H9 (cell line): ENCODE measurements at regions not wholly inside any gene's neighbourhood (a gene's known extent, or its start where the extent isn't known, plus 50 kb on each side); places are given as distances from the start of the nearest gene placed in this dataset.

Source experiments
- DNase-seq: peaks from one replicate; pipeline ENCODE4 v3.0.0-alpha.2; 2017
- H2AFZ ChIP-seq: one replicate; pipeline ENCODE4 v1.6.1; 2013; ENCODE audit warnings: mild to moderate bottlenecking, low read length, control low read depth, moderate library complexity
- H2AK5ac ChIP-seq: 2 replicates; pipeline ENCODE4 v1.6.1; 2013; ENCODE audit warnings: low read length, control low read depth, mixed read lengths; ENCODE audit not compliant: insufficient read length
- H2BK120ac ChIP-seq: one replicate; pipeline ENCODE4 v1.6.1; 2013; ENCODE audit warnings: low read depth, mild to moderate bottlenecking, low read length, control low read depth, inconsistent platforms; ENCODE audit not compliant: poor library complexity, severe bottlenecking
- H2BK12ac ChIP-seq: 2 replicates; pipeline ENCODE4 v1.6.1; 2013; ENCODE audit warnings: low read length, control low read depth, mixed read lengths, low read depth; ENCODE audit not compliant: insufficient read length
- H2BK15ac ChIP-seq: 2 replicates; pipeline ENCODE4 v1.6.1; 2013; ENCODE audit warnings: low read depth, low read length, control low read depth
- H2BK20ac ChIP-seq: one replicate; pipeline ENCODE4 v1.6.1; 2013; ENCODE audit warnings: low read depth, mild to moderate bottlenecking, low read length, control low read depth, inconsistent platforms; ENCODE audit not compliant: poor library complexity, severe bottlenecking
- H2BK5ac ChIP-seq: 2 replicates; pipeline ENCODE4 v1.6.1; 2013; ENCODE audit warnings: low read length, control low read depth, mixed read lengths; ENCODE audit not compliant: insufficient read length
- H3K14ac ChIP-seq: 2 replicates; pipeline ENCODE4 v1.6.1; 2013; ENCODE audit warnings: low read length, control low read depth; ENCODE audit not compliant: insufficient read depth
- H3K18ac ChIP-seq: 2 replicates; pipeline ENCODE4 v1.6.1; 2013; ENCODE audit warnings: low read depth, mild to moderate bottlenecking, mixed read lengths, low read length, control low read depth; ENCODE audit not compliant: insufficient read length
- H3K23ac ChIP-seq: 2 replicates; pipeline ENCODE4 v1.6.1; 2013; ENCODE audit warnings: low read length, control low read depth, mixed read lengths, low read depth; ENCODE audit not compliant: insufficient read length
- H3K23me2 ChIP-seq: 2 replicates; pipeline ENCODE4 v1.6.1; 2013; ENCODE audit warnings: low read depth, mild to moderate bottlenecking, mixed read lengths, low read length, control low read depth; ENCODE audit not compliant: insufficient read length, poor library complexity, severe bottlenecking
- H3K27ac ChIP-seq: 2 replicates; pipeline ENCODE4 v1.5.1; 2013; ENCODE audit warnings: low read length, control low read depth, mixed read lengths, low read depth; ENCODE audit not compliant: insufficient read length
- H3K27me3 ChIP-seq: 2 replicates; pipeline ENCODE4 v1.6.1; 2013; ENCODE audit warnings: low read length, control low read depth, inconsistent platforms; ENCODE audit not compliant: insufficient read depth
- H3K4ac ChIP-seq: 2 replicates; pipeline ENCODE4 v1.6.1; 2013; ENCODE audit warnings: low read depth, mild to moderate bottlenecking, control low read depth, inconsistent platforms, low read length, moderate library complexity
- H3K4me1 ChIP-seq: 2 replicates; pipeline ENCODE4 v1.6.1; 2013; ENCODE audit warnings: low read length, control low read depth, inconsistent platforms; ENCODE audit not compliant: insufficient read depth
- H3K4me2 ChIP-seq: 2 replicates; pipeline ENCODE4 v1.6.1; 2013; ENCODE audit warnings: low read length, control low read depth, mixed read lengths; ENCODE audit not compliant: insufficient read length, insufficient read depth
- H3K56ac ChIP-seq: 2 replicates; pipeline ENCODE4 v1.6.1; 2013; ENCODE audit warnings: low read depth, mild to moderate bottlenecking, mixed read lengths, low read length, control low read depth; ENCODE audit not compliant: insufficient read length
- H3K79me1 ChIP-seq: 2 replicates; pipeline ENCODE4 v1.6.1; 2013; ENCODE audit warnings: low read depth, mild to moderate bottlenecking, moderate library complexity, low read length, control low read depth, inconsistent platforms; ENCODE audit not compliant: insufficient read depth, poor library complexity, severe bottlenecking
- H3K79me2 ChIP-seq: 2 replicates; pipeline ENCODE4 v1.6.1; 2013; ENCODE audit warnings: low read length, control low read depth, inconsistent platforms; ENCODE audit not compliant: insufficient read depth
- H3K9ac ChIP-seq: 2 replicates; pipeline ENCODE4 v1.6.1; 2013; ENCODE audit warnings: low read length, control low read depth, mixed read lengths; ENCODE audit not compliant: insufficient read length; ENCODE audit errors: extremely low read depth
- H3K9me3 ChIP-seq: one replicate; pipeline ENCODE4 v1.6.1; 2013; ENCODE audit warnings: low read depth, low read length, inconsistent platforms; ENCODE audit not compliant: control insufficient read depth
- H3T11ph ChIP-seq: one replicate; pipeline ENCODE4 v1.6.1; 2013; ENCODE audit warnings: mild to moderate bottlenecking, low read length, control low read depth, inconsistent platforms
- H4K20me1 ChIP-seq: one replicate; pipeline ENCODE4 v1.6.1; 2013; ENCODE audit not compliant: control insufficient read depth, insufficient read length, insufficient read depth
- H4K5ac ChIP-seq: 2 replicates; pipeline ENCODE4 v1.6.1; 2013; ENCODE audit warnings: low read depth, mild to moderate bottlenecking, mixed read lengths, low read length, control low read depth; ENCODE audit not compliant: insufficient read length
- H4K8ac ChIP-seq: replicated peaks from 2 replicates; pipeline ENCODE4 v1.6.1; 2013; ENCODE audit warnings: low read length, control low read depth, mixed read lengths, low read depth; ENCODE audit not compliant: insufficient read length
- H4K91ac ChIP-seq: 2 replicates; pipeline ENCODE4 v1.6.1; 2013; ENCODE audit warnings: low read depth, mild to moderate bottlenecking, moderate library complexity, mixed read lengths, low read length, control low read depth; ENCODE audit not compliant: insufficient read length
- H3K27ac Mint-ChIP-seq, 3 experiments: 2 replicates in 2 of 3; 3 replicates in 1 of 3; pipeline ENCODE4 v1.8.0; 2020 to 2021; ENCODE audit warnings: mixed read lengths in 3 of 3, mild to moderate bottlenecking in 1 of 3, moderate library complexity in 1 of 3
- H3K27me3 Mint-ChIP-seq: 2 replicates; pipeline ENCODE4 v1.8.0; 2021; ENCODE audit warnings: low read depth, mild to moderate bottlenecking, moderate library complexity, mixed read lengths
- H3K36me3 Mint-ChIP-seq, 3 experiments: 2 replicates in 2 of 3; 3 replicates in 1 of 3; pipeline ENCODE4 v1.8.0; 2020 to 2021; ENCODE audit warnings: low read depth in 3 of 3, mixed read lengths in 3 of 3; ENCODE audit not compliant: insufficient read depth in 1 of 3
- H3K4me1 Mint-ChIP-seq, 2 experiments: 2 replicates each; pipeline ENCODE4 v1.8.0; 2020; ENCODE audit warnings: mixed read lengths in 2 of 2
- H3K4me3 Mint-ChIP-seq, 2 experiments: 2 replicates in 1 of 2; 3 replicates in 1 of 2; pipeline ENCODE4 v1.8.0; 2020 to 2021; ENCODE audit warnings: mild to moderate bottlenecking in 2 of 2, mixed read lengths in 2 of 2, moderate library complexity in 1 of 2
- H3K9me3 Mint-ChIP-seq, 2 experiments: 2 replicates in 1 of 2; 3 replicates in 1 of 2; pipeline ENCODE4 v1.8.0; 2020; ENCODE audit warnings: mild to moderate bottlenecking in 2 of 2, mixed read lengths in 2 of 2, moderate library complexity in 1 of 2
- WGBS: extraction: QIAGEN DNeasy Blood & Tissue Kit; methylation state at CpG from one replicate; pipeline ENCODE4 v1.1.7; 2013; ENCODE audit warnings: missing lambda C conversion rate, low lambda C conversion rate, mixed read lengths; ENCODE audit not compliant: insufficient read length; ENCODE audit errors: extremely low coverage; 5-methylcytosine and 5-hydroxymethylcytosine counted together
- TF ChIP-seq, protein P1 (sequence below): fragments of 200-600 bp; sonication (generic); conservative IDR thresholded peaks from 3 replicates; pipeline ENCODE4 v1.8.0; 2021; ENCODE audit warnings: antibody characterized with exemption, mild to moderate bottlenecking

DNA sequence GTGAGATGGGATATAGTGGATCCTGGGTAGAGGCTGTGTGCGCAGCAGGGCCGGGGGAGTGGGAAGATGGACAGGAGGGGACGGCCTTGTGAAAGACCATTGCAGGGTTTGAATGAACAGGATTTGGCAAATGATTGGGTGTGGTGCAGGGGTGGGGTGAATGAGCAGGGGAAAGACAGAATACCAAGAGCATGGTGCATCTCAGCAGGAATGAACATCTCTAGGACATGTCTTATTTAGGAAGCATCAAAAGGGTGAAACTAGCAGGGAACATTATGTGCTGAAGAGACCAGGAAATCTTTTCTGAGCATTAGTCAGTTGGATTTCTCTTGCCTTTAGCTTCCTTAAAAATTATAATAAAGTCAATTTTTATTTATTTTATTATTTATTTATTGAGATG lies 60.6 kb upstream of the SLC2A1 start:
- no peak overlapping the region for H3K4me3 Mint-ChIP-seq
- H3K27me3 Mint-ChIP-seq = peaks cover 7% of the 10 kb centered on the region
- Histone ChIP-seq H2AFZ (no peak overlapping the region), H3K4me1 (no peaks in the 10 kb centered on the region), H3K23me2 (no peaks in the 10 kb centered on the region), H3K9me3 (no peaks in the 10 kb centered on the region), H4K5ac (no peak overlapping the region), H3K4ac (no peak overlapping the region), H3K27me3 (no peaks in the 10 kb centered on the region), H3K27ac (no peak overlapping the region), H3K79me1 (no peaks in the 10 kb centered on the region), H3K18ac (no peak overlapping the region), H3T11ph (no peak overlapping the region), H4K20me1 (no peaks in the 10 kb centered on the region), H2BK120ac (no peak overlapping the region), H3K23ac (no peak overlapping the region), H2BK15ac (no peak overlapping the region), H2BK5ac (no peak overlapping the region), H3K9ac (no peak overlapping the region), H3K56ac (no peak overlapping the region), H3K4me2 (no peak overlapping the region), H2BK20ac (no peak overlapping the region), H4K91ac (no peak overlapping the region), H3K14ac (no peak overlapping the region), H2BK12ac (no peak overlapping the region), H3K79me2 (no peaks in the 10 kb centered on the region), H4K8ac (no peak overlapping the region), H2AK5ac (no peak overlapping the region)
- TF ChIP-seq, protein P1, sequence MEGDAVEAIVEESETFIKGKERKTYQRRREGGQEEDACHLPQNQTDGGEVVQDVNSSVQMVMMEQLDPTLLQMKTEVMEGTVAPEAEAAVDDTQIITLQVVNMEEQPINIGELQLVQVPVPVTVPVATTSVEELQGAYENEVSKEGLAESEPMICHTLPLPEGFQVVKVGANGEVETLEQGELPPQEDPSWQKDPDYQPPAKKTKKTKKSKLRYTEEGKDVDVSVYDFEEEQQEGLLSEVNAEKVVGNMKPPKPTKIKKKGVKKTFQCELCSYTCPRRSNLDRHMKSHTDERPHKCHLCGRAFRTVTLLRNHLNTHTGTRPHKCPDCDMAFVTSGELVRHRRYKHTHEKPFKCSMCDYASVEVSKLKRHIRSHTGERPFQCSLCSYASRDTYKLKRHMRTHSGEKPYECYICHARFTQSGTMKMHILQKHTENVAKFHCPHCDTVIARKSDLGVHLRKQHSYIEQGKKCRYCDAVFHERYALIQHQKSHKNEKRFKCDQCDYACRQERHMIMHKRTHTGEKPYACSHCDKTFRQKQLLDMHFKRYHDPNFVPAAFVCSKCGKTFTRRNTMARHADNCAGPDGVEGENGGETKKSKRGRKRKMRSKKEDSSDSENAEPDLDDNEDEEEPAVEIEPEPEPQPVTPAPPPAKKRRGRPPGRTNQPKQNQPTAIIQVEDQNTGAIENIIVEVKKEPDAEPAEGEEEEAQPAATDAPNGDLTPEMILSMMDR = no peak
- no CpG with 5 or more reads among the region's 3 CpGs for WGBS
- H3K36me3 Mint-ChIP-seq = no peaks in the 10 kb centered on the region; a peak in 1 of 7 replicates
- peaks cover 0 to 10% of the 10 kb centered on the region in 2 experiments; a peak in 2 of 4 replicates for H3K4me1 Mint-ChIP-seq
- H3K9me3 Mint-ChIP-seq = no peaks in the 10 kb centered on the region
- H3K27ac Mint-ChIP-seq = no peak overlapping the region
- no peak for DNase-seq
